ENCODE measurements at regions not wholly inside any gene's neighbourhood (a gene's known extent, or its start where the extent isn't known, plus 50 kb on each side); places are given as distances from the start of the nearest gene placed in this dataset.

DNA sequence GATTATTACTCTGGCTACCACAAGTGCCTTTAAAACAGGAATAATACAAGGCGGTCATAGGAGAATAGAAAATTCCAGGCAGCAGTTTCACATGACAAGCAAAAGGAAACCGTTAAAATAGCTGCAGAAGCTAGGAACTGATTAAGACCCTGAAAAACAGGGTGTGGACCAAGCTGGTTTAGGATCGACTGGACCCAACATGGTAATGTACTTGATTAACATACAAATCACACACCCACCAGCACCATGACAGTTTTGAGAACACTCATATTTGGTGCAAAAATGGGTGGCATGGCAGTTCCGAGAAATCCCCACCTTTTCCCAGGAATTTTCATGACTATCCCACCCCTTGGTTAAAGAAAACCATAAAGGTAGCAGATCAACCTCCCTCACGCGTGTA, 51.9 kb upstream of the TMEM163 start:
- no peak for DNase-seq (ENCODE audit: low read depth)

DNA sequence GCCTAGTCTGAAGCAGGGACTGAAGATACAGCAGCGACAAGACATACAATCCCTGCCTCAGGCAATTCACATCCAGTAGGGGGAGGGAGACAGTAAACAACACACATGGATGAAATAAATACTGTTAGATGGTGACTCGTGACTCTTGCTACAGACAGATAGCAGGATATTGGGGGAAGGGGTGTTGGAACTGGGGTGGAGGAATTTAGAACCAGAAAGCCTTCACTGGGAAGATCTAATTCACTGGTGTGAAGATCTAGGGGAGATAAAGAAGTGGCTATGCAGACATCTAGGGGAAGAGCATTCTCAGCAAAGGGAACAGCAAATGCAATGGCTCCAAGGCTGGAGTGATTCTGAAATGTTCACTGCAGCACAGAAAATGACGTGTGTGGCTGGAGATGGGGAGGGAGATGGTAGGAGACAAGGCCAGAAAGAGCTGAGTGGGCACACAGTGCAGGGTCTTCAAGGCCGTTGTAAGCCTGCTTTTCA, 52.6 kb upstream of the TMEM163 start:
- peak; percentile 37 for DNase-seq (ENCODE audit: low read depth)

DNA sequence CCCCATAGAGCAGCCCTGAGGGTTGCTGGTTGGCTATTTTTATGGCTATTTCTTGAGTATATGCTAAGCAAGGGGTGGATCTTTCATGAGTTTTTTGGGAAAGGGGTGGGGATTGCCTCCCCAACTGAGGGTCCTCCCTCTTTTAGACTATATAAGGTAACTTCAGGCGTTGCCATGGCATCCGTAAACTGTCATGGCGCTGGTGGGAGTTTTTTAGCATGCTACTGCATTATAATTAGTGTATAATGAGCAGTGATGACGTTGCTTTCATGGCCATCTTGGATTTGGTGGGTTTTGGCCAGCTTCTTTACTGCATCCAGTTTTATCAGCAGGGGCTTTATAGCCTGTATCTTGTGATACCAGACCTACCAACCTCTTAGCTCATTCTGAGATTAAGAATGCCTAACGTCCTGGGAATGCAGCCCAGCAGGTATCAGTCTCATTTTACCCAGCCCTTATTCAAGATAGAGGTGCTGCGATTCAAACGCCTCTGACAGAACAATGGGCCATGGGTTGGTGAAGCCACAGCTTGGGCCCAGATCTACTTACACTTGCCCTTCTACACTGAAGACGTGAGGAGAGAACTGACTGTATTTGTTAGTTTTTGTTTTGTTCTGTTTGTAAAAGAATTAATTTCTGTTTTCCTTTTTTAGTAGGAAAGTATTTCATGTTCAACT, 53.8 kb upstream of the TMEM163 start:
- DNase-seq (ENCODE audit: low read depth) = no peak

DNA sequence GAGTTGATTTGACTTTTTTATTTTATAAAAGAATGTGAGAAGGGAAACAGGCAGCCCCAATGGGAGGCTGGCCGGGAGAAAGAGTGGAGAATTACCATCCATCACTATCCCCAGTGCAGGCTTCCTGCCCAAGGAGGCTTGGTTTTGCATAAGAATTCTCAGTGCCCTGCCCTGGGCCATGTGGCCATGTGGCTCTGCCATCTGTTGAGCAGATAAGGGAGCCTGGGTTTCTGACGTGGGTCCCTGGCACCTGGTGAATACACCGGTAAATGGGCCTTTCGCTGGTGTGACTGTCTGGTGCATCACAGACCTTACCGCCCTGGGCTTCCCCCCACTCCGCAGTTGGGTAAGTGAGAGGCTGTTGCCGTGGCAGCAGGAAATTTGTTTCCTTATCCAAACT, 54.5 kb upstream of the TMEM163 start:
- DNase-seq (ENCODE audit: low read depth) = no peak

DNA sequence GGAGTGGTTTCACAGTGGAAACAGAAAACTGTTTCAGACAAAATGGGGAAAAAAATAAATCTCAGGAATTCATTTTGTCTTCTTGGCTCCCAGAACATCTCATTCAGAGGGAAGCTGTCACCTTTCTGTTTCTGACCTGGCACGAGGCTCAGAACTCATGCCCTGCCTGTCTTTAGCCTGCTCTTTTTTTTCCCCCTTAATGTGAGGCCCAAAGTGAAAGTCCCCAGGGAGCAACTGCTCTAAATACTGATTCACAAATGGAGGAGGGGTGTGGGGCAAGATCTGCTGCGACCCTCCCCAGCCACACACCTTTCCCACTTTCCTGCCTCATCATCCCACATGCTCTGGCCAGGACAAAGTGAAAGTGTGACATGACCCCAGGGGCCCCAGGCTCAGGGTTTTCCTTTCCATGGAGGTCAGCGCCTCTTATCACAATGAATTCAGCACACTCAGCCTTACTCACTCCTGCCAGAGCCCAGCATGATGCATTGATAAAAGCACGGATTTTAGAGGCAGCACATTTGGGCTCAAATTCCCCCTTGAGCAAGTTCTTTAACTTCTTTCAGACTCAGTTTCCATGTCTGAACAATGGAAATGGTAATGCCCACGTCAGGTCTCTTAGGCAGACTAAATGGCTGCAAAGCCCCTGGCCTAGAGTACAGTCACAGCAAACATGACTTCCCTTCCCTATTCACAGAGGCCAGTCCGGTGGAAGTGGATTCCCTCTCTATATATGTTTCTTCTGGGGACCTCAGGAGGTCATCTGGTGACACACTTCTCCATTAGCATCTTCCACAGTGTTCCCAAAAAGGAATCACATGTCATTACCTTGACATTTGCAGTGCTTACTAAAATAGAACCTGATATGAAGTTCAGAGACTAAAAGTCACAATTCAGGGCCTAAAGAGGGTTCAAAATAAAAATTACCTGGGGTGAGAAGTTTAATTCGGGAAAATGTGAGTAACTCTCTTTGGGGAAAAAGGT, 55.3 kb upstream of the TMEM163 start:
- DNase-seq (ENCODE audit: low read depth) = peak; percentile 35

DNA sequence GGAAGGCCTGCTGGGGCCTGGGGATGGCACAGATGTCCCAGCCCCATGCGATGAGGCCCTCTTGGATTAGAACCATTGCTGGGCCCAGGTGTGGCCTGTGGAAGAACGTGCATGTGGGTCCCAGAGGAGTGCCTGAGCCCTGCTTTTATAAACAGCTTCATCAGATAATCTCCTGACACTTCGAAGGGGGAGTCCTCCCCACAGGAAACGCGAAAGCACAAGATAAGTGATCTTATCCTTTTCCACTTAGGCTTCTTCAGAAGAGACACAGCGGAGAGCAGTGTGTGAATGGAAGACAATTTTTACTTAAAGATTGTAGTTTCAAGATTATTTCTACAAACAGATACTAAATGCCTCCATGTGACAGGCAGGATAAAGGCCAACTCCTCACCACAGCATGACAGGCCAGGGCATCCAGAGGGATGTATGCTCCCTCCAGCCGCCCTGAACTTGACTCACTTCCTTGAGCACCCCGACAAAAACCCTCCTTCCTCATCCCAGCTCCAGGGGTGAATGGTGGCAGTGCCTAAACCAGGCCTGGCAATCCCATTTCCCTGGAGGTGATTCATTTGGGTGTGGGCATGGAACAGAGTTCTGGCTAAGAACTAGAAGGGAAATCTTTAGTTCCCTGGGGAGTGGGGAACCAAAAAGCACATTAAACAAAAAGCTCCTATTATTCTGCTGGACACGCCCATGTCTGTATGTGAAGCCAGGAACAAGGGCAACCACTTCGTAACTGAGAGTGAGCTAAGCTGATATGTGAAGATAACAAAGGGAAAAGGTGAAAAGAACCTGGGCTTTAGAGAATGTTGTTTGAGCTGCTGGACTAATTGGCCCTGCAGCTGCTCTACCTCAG, 56.2 kb upstream of the TMEM163 start:
- DNase-seq (ENCODE audit: low read depth) = peak; percentile 91

GRCh38 chr2:134776836-134777235, 58.0 kb upstream of the TMEM163 start:
- no peak for DNase-seq (ENCODE audit: low read depth)

GRCh38 chr2:134777593-134777992, 58.8 kb upstream of the TMEM163 start:
- no peak for DNase-seq (ENCODE audit: low read depth)

- DNase-seq (ENCODE audit: low read depth) = no peak
These were observed 59.6 kb upstream of the TMEM163 start for GRCh38 chr2:134778372-134778771.

GRCh38 chr2:134780972-134781371, 57.4 kb upstream of the ACMSD start:
- no peak for DNase-seq (ENCODE audit: low read depth)

GRCh38 chr2:134782107-134782506, 56.3 kb upstream of the ACMSD start:
- no peak for DNase-seq (ENCODE audit: low read depth)

- peak; percentile 51 for DNase-seq (ENCODE audit: low read depth)
These were observed 55.6 kb upstream of the ACMSD start for GRCh38 chr2:134782792-134783191.

GRCh38 chr2:134783912-134784311, 54.5 kb upstream of the ACMSD start:
- DNase-seq (ENCODE audit: low read depth) = no peak

DNA sequence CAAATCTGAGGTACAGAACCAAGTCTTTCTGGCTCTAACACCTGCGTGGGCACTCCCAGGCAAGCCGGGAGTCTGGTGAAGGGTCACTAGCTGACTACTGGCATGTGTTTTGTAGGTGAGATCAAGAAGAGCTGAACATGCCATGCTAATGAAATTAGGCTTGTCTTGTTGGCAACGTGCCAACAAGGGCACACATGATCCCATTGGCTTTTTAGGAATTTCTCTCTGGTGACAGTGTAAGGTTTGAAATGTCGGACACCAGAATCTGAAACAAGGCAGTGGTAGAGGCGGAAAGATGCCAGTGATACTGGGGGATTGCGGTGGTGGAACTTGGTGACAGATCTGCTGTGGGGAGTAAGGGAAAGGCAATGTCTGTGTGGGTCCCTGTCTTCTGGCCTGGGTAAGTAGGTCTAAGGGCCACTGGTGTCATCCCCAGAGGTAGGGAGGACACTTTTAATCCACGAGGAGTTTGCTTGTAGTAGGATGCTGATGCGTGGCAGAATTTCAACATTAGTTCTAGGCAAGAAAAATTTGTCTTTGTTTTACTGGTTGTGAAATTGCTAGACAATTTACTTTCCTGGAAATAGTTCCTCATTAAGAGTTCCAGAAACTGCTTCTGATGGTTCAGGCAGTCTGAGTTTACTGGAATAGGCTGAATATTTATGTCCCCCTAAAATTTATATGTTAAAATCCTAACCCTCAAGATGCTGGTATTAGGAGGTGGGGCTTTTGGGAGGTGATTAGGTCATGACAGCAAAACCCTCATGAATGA, 52.6 kb upstream of the ACMSD start:
- DNase-seq (ENCODE audit: low read depth) = no peak

- DNase-seq (ENCODE audit: low read depth) = no peak
These were observed 50.0 kb upstream of the ACMSD start for GRCh38 chr2:134788417-134788816.
